Esophagus (tissue), 2 donors: ENCODE measurements at regions not wholly inside any gene's neighbourhood (a gene's known extent, or its start where the extent isn't known, plus 50 kb on each side); places are given as distances from the start of the nearest gene placed in this dataset.

Experiments used
- H3K27ac ChIP-seq, 2 donors: one replicate each; pipeline ENCODE4 v1.5.1; 2013; ENCODE audit warnings: low read depth in 2 of 2, mild to moderate bottlenecking in 2 of 2, inconsistent platforms in 1 of 2, low read length in 1 of 2, moderate library complexity in 1 of 2
- H3K27me3 ChIP-seq, 2 donors: one replicate each; pipeline ENCODE4 v1.6.1; 2013; ENCODE audit warnings: low read length in 2 of 2, control low read depth in 1 of 2, mild to moderate bottlenecking in 1 of 2; ENCODE audit not compliant: insufficient read depth in 2 of 2, control insufficient read depth in 1 of 2
- H3K36me3 ChIP-seq, 2 donors: one replicate each; pipeline ENCODE4 v1.6.1; 2013; ENCODE audit warnings: low read length in 1 of 2; ENCODE audit not compliant: control insufficient read depth in 2 of 2, insufficient read depth in 2 of 2
- H3K4me1 ChIP-seq, 2 donors: one replicate each; pipeline ENCODE4 v1.6.1; 2013; ENCODE audit warnings: low read length in 1 of 2; ENCODE audit not compliant: control insufficient read depth in 2 of 2, insufficient read depth in 2 of 2
- H3K4me3 ChIP-seq, 2 donors: one replicate each; pipeline ENCODE4 v1.5.1; 2013; ENCODE audit warnings: low read length in 2 of 2, mild to moderate bottlenecking in 2 of 2, low read depth in 1 of 2, moderate library complexity in 1 of 2
- H3K9me3 ChIP-seq, 2 donors: one replicate each; pipeline ENCODE4 v1.6.1; 2013; ENCODE audit warnings: mild to moderate bottlenecking in 2 of 2, low read depth in 1 of 2, low read length in 1 of 2, moderate library complexity in 1 of 2; ENCODE audit not compliant: control insufficient read depth in 2 of 2, insufficient read depth in 1 of 2
- WGBS, 2 donors: extraction: QIAGEN DNeasy Blood & Tissue Kit; methylation state at CpG; one replicate each; pipeline ENCODE4 v1.1.7; 2013; 5-methylcytosine and 5-hydroxymethylcytosine counted together
- donor health status: healthy with polysubstance abuse.
- donor health status: Bipolar disorder and iron deficiency.

DNA sequence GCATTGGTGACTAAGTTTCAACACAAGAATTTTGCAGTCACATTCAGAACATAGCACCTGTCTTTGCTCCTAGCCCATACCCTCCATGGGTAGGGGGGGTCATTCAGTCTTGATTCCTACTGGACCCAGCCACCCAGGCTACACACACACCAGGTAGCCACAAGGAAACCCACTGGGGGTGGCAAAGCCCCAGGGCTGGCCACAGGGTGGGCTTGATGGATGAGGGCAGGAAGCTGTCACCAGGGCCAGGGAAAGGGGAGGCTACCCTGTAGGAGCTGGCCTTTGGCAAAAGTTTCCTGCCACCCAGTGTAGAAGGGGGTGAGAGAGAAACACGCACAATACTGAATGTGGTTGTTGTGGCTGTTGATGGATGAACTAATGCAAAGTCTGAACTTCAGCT, 74.5 kb upstream of the NKX1-1 start:
- H3K4me1 ChIP-seq = no peaks in the 10 kb centered on the region
- H3K4me3 ChIP-seq = no peak overlapping the region
- WGBS, 2 donors = 86 to 93% methylated on average over 1 of the region's 1 CpG
- H3K9me3 ChIP-seq = peaks cover 6 to 20% of the 10 kb centered on the region in 2 donors
- no peaks in the 10 kb centered on the region for H3K36me3 ChIP-seq
- no peak overlapping the region for H3K27ac ChIP-seq
- no peaks in the 10 kb centered on the region for H3K27me3 ChIP-seq

DNA sequence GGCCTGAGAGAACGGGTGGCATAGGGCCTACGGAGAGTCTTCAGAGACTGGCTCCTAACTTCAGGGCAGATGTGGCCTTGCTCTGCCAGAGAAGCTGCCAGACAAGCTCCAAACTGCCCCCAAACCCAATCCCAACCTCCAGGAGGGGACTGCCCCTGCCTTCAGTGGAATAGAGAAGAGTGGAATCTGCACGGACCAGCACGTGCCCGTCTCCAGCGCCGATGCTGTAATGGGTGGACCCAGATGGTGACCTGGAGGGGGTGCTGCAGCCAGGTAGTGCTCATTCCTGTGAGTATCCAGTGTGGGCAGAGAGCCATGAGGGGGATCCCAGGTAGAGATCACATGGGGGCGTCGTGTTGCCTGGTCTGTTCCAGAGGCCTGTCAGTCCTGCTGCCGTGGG, 73.2 kb upstream of the NKX1-1 start:
- Histone ChIP-seq H3K4me3 (no peak overlapping the region), H3K36me3 (no peaks in the 10 kb centered on the region), H3K27ac (no peak overlapping the region), H3K4me1 (no peaks in the 10 kb centered on the region), H3K9me3 (peaks cover 6 to 15% of the 10 kb centered on the region in 2 donors), H3K27me3 (no peaks in the 10 kb centered on the region)
- WGBS, 2 donors = 90 to 92% methylated on average over 10 of the region's 10 CpGs

DNA sequence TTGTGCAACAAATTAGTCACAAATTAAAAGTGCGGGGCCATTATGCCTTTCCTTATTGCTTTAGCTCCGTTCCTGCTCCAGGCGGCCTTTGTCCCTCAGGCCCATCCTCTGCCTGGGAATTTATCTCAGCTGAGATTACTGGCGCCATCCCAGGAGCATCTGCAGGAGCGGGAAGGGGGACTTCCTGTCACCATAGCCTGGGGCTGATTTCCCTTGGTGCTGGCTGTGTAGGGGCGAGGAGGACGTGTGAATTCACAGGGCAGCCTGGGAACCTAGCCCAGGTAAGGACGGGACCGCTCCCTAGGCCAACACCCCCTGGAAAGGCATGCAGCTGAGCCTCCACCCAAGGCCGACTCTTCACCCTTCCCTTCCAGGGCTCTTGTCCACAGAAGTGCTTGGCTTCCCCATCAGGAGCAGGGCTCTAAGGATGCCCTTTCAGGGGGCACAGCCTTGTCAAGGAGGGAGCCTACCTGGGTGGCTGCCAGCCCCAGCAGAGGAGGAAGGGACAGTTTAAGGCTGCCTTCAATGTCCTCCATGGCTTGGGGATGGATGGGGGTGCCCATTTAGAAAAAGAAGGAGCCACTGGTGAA, 72.6 kb upstream of the NKX1-1 start:
- H3K27ac ChIP-seq = no peak overlapping the region
- no peak overlapping the region for H3K4me3 ChIP-seq
- no peaks in the 10 kb centered on the region for H3K36me3 ChIP-seq
- H3K27me3 ChIP-seq = no peaks in the 10 kb centered on the region
- 41 to 42% methylated on average over 10 of the region's 10 CpGs for WGBS, 2 donors
- H3K4me1 ChIP-seq = no peaks in the 10 kb centered on the region
- peaks cover 6 to 15% of the 10 kb centered on the region in 2 donors for H3K9me3 ChIP-seq

DNA sequence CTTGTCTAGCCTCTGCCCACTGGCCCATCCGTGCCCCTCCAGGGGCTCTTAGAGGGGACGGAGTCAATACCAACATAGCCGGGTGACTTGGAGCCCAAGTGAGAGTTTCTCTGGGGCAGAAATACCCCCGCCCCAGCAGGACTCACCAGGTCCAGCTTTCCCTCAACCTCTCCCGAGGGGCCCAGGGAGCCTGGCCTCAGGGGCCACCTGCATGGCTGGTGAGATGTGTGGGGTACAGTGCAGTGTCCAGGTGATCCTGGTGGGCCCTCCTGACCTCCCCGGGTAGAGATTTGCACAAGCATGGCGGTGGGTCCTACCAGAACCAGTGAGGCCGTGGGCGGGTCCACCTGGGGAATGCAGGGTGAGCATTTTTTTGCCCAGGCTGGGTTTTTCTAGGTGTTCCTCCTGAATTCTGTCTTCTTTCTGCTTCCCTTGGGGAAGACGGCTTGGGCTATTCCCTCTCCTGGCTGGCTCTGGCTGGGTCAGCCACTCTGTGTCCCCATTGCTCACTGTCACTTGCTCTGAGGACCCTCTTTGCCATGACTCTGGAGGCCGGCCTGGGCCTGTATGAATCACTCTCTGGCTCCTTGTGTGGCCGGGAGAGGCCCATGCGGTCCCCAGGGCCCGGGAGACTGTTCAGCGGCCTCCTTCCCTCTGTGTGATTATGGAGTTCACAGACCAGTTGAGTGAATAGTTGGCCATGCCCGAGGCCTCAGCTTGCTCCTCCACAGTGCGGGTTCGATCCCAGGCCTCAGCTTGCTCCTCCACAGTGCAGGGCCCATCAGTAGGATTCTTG, 71.0 kb upstream of the NKX1-1 start:
- H3K9me3 ChIP-seq = peaks cover 6 to 15% of the 10 kb centered on the region in 2 donors
- 88 to 89% methylated on average over 18 of the region's 18 CpGs for WGBS, 2 donors
- no peak overlapping the region for H3K27ac ChIP-seq
- no peak overlapping the region for H3K4me3 ChIP-seq
- H3K27me3 ChIP-seq = no peaks in the 10 kb centered on the region
- no peaks in the 10 kb centered on the region for H3K36me3 ChIP-seq
- no peaks in the 10 kb centered on the region for H3K4me1 ChIP-seq

DNA sequence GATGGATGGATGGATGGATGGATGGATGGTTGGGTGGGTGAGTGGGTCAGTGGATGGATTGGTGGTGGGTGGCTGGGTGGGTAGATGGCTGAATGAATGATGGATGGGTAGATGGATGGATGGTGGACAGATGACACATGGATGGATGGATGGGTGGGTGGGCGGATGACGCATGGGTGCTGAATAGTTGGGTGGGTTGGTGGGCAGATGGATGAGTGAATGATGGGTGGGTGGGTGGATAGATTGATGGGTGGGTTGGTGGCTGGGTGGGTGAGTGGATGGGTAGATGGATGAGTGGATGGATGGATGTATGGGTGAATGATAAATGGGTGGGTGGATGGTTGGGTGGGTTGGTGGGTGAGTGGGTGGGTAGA, 69.9 kb upstream of the NKX1-1 start:
- H3K9me3 ChIP-seq = peaks cover 6 to 12% of the 10 kb centered on the region in 2 donors
- H3K27ac ChIP-seq = no peak overlapping the region
- 95 to 99% methylated on average over 2 of the region's 2 CpGs for whole genome bisulfite sequencing, 2 donors
- no peak overlapping the region for H3K4me3 ChIP-seq
- no peaks in the 10 kb centered on the region for H3K4me1 ChIP-seq
- H3K36me3 ChIP-seq = no peaks in the 10 kb centered on the region
- H3K27me3 ChIP-seq = no peaks in the 10 kb centered on the region

- no peaks in the 10 kb centered on the region for H3K4me1 ChIP-seq
- H3K9me3 ChIP-seq = peaks cover 2 to 8% of the 10 kb centered on the region in 2 donors
- no peak overlapping the region for H3K27ac ChIP-seq
- no peaks in the 10 kb centered on the region for H3K36me3 ChIP-seq
- no peak overlapping the region for H3K4me3 ChIP-seq
- H3K27me3 ChIP-seq = no peaks in the 10 kb centered on the region
- 70 to 76% methylated on average over 1 of the region's 1 CpG for WGBS, 2 donors
Measured at GRCh38 chr4:1475277-1476139, 69.3 kb upstream of the NKX1-1 start.

DNA sequence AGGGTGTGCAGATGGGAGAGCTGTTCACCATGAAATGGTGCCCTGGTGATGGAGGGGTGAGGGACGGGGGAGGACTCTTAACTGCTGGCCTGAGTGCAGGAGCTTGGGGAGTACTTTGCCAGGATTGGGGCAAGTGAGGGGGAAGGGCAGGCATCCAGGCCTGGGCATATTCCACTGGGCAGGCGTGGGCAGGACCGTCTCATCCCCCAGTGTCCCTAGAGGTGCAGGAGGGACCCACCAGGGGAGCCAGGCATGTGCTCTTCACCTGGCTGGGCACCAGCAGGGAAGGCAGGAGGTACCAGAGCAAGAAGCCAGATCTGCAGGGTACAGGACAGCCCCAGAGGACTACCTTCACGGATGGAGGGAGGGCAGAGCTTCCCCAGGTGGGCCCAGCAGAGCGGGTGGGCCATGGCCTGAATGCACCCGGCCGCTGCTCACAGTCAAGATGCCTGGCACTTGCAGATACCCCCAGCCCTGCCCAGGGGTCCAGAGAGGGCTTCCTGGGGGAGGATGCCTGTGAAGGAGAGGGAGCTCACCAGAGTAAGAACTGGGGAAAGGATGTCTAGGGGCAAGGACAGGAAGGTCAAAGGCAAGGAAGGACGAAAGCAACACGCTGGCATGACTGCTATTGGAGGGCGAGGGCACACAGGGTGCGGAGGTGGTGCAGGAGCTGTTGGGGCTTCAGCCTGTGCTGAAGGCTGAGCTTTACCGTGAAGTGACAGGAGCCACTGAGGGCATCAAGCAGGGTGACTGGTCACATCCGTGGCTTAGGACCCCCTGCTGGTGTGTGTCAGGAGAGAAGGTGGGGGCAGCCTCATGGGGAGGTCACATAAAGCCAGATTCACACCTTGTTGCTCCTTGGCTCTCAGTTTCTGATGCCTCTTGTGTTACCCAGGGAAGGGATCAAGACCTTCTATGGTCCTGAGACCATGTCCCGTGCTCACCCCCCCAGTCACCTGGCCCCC, 68.2 kb upstream of the NKX1-1 start:
- WGBS, 2 donors = 70 to 76% methylated on average over 14 of the region's 14 CpGs
- Histone ChIP-seq H3K27ac (no peak overlapping the region), H3K9me3 (peaks cover 0 to 3% of the 10 kb centered on the region in 2 donors), H3K4me3 (no peak overlapping the region), H3K36me3 (no peaks in the 10 kb centered on the region), H3K27me3 (no peaks in the 10 kb centered on the region), H3K4me1 (no peaks in the 10 kb centered on the region)

DNA sequence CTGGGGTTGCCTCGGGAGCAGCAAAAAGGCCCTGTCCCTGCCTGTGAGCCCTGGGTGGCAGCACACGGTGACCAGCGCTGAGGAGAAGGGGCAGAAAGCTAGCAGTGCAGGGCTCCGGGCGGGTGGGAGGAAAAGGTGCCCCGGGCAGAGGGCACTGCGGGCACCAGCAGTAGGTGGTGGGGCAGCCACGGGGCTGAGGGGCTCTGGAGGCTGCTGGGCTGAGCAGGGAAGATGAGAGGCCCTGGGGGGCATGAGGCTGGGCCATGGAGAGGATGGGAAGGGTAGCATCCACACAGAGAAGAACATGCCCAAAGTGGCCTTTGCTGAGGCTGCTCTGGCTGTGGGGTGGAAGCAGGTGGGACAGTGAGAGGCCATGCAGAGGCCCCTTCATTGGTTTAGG, 67.5 kb upstream of the NKX1-1 start:
- Histone ChIP-seq H3K9me3 (no peaks in the 10 kb centered on the region), H3K27ac (no peak overlapping the region), H3K4me3 (no peak overlapping the region), H3K27me3 (no peaks in the 10 kb centered on the region), H3K36me3 (no peaks in the 10 kb centered on the region), H3K4me1 (no peaks in the 10 kb centered on the region)
- WGBS, 2 donors = 86 to 87% methylated on average over 8 of the region's 8 CpGs
